Spleen (tissue), 11 donors: ENCODE measurements at regions not wholly inside any gene's neighbourhood (a gene's known extent, or its start where the extent isn't known, plus 50 kb on each side); places are given as distances from the start of the nearest gene placed in this dataset.

ENCODE experiments used
- DNase-seq: peaks from one replicate; pipeline ENCODE4 v3.0.0-alpha.2; 2020
- H3K27ac ChIP-seq, 8 donors: fragments of 200-600 bp; sonication (generic) in 7 of 8; 1 replicate in 4 of 8; 2 replicates in 4 of 8; pipeline versions ENCODE4 v1.5.0 to v1.8.0; 2016 to 2021; ENCODE audit warnings: inconsistent platforms in 4 of 8, mild to moderate bottlenecking in 4 of 8, moderate library complexity in 1 of 8
- H3K27me3 ChIP-seq, 7 donors: fragments of 200-600 bp; sonication (generic) in 6 of 7; replicated peaks in 1 of 7; 1 replicate in 4 of 7; 2 replicates in 3 of 7; pipeline versions ENCODE4 v1.5.0 to v1.8.0; 2016 to 2021; ENCODE audit warnings: inconsistent platforms in 3 of 7, mild to moderate bottlenecking in 1 of 7
- H3K36me3 ChIP-seq, 6 donors: fragments of 200-600 bp; sonication (generic) in 5 of 6; 1 replicate in 4 of 6; 2 replicates in 2 of 6; pipeline versions ENCODE4 v1.5.0 to v1.8.0; 2016 to 2021; ENCODE audit warnings: inconsistent platforms in 2 of 6
- H3K4me1 ChIP-seq, 6 donors: fragments of 200-600 bp; sonication (generic) in 5 of 6; 1 replicate in 3 of 6; 2 replicates in 3 of 6; pipeline versions ENCODE4 v1.5.0 to v1.8.0; 2016 to 2021; ENCODE audit warnings: inconsistent platforms in 3 of 6
- H3K4me3 ChIP-seq, 8 donors: fragments of 200-600 bp; sonication (generic) in 7 of 8; 1 replicate in 4 of 8; 2 replicates in 4 of 8; pipeline versions ENCODE4 v1.5.0 to v1.8.0; 2016 to 2021; ENCODE audit warnings: inconsistent platforms in 4 of 8, mild to moderate bottlenecking in 4 of 8, moderate library complexity in 2 of 8
- H3K9me3 ChIP-seq, 8 donors: fragments of 200-600 bp; sonication (generic) in 7 of 8; 1 replicate in 4 of 8; 2 replicates in 4 of 8; pipeline versions ENCODE4 v1.5.0 to v1.8.0; 2016 to 2021; ENCODE audit warnings: inconsistent platforms in 4 of 8
- CTCF ChIP-seq, 11 experiments: fragments of 200-600 bp in 7 of 11; fragments of 450-650 bp in 4 of 11; sonication (generic) in 4 of 11; IDR thresholded peaks in 8 of 11; conservative IDR thresholded peaks in 3 of 11; 1 replicate in 7 of 11; 2 replicates in 4 of 11; pipeline versions ENCODE4 v1.4.0 to v1.8.0; 2016 to 2021; ENCODE audit warnings: antibody characterized with exemption in 11 of 11, inconsistent platforms in 4 of 11, mild to moderate bottlenecking in 1 of 11
- POLR2A ChIP-seq, 3 donors: fragments of 450-650 bp; IDR thresholded peaks; one replicate each; pipeline ENCODE4 v1.5.1; 2017; ENCODE audit warnings: antibody characterized with exemption in 3 of 3, mild to moderate bottlenecking in 1 of 3
- POLR2AphosphoS5 ChIP-seq, 3 donors: sonication (generic); formaldehyde crosslinking; IDR thresholded peaks; one replicate each; pipeline ENCODE4 v1.5.1; 2017; ENCODE audit warnings: antibody characterized with exemption in 3 of 3
- WGBS, 5 donors: extraction: QIAGEN DNeasy Blood & Tissue Kit in 3 of 5; methylation state at CpG; one replicate each; pipeline versions ENCODE4 v1.1.5 to v1.1.7; 2013 to 2018; 5-methylcytosine and 5-hydroxymethylcytosine counted together
- intact Hi-C: fragments of 100-400 bp; cut with DNase I; formaldehyde crosslinking; loops from one replicate; pipeline ENCODE4 v1.15.0; 2023; ENCODE audit warnings: low total_unique reads
- donor health status: healthy with polysubstance abuse.
- donor health status: DM: no; HTN: no; CAD: no; lungs with moderate emphysema.
- donor health status: DM: no; HTN: no; CAD: no.
- donor health status: Bipolar disorder and iron deficiency.
- donor health status: healthy.
- donor health status: DM: no; HTN: no; CAD: no.
- donor health status: DM: yes; HTN: yes; CAD: no.

DNA sequence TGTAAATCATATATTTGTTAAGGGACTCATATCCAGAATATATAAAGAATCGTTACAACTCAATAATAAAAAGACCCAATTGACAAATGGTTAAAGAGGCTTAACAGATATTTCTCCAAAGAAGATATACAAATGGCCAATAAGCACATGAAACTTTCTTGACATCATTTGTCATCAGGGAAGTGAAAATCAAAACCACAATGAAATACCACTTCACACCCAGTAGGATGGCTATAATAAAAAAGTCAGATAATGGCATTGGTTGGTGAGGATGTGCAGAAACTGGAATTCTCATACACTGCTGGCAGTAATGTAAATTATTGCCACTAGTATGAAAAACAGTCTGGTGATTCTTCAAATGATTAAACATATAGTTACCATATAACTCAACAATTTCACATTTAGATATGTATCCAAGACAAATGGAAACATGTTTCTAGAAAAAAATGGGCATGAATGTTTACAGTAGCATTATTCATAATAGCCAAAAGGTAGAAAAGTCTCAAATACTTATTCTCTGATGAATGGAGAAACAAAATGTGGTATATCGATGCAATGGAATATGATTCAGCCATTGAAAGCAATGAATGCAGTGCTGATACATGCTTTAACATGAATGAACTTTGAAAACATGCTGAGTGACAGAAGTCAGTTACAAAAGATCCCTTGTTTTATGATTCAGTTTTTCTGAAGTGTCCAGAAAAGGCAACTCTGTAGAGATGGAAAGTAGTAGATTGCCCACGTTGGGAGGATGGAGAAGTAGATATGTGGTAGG, 304.6 kb upstream of the ZEB2 start:
- no peaks in the 10 kb centered on the region for H3K36me3 ChIP-seq
- H3K27ac ChIP-seq = peak overlapping the region in 4 of 8 donors; percentile 3 to 70 (median 66)
- intact Hi-C loops = no loop called here
- TF ChIP-seq POLR2A (IDR thresholded peaks at IDR 0.05) = no peak
- no peak for TF ChIP-seq CTCF (IDR thresholded peaks at IDR 0.05 in 8 of 11, conservative IDR thresholded peaks at IDR 0.05 in 3 of 11)
- TF ChIP-seq POLR2AphosphoS5 (IDR thresholded peaks at IDR 0.05) = no peak
- no peak overlapping the region for H3K4me3 ChIP-seq
- H3K27me3 ChIP-seq = no peaks in the 10 kb centered on the region
- DNase-seq = no peak
- no peaks in the 10 kb centered on the region for H3K4me1 ChIP-seq
- H3K9me3 ChIP-seq = peaks cover 0 to 11% (median 3%) of the 10 kb centered on the region in 8 donors
- WGBS, 5 donors = 76 to 84% (median 83%) methylated on average over 3 of the region's 3 CpGs

DNA sequence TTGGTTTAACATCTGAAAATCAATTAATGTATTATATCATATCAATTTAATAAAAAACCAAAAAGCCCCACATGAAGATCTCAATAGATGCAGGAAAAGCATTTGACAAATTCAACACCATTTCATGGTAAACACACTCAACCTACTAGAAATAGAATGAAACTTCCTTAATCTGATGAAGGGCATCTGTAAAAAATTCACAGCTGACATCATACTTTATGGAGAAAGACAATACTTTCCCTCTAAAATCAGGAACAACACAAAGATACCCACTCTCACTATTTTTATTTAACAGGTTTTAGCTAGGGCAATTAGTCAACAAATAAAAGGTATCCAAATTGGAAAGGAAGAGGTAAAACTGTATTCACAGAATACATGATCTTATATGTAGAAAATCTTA, 303.0 kb upstream of the ZEB2 start:
- Histone ChIP-seq H3K27me3 (no peaks in the 10 kb centered on the region), H3K4me1 (no peaks in the 10 kb centered on the region), H3K9me3 (peaks cover 0 to 11% (median 3%) of the 10 kb centered on the region in 8 donors), H3K36me3 (no peaks in the 10 kb centered on the region), H3K4me3 (no peak overlapping the region), H3K27ac (no peak overlapping the region)
- DNase-seq = no peak
- TF ChIP-seq POLR2AphosphoS5 (IDR thresholded peaks at IDR 0.05) = no peak
- no peak for TF ChIP-seq CTCF (IDR thresholded peaks at IDR 0.05 in 8 of 11, conservative IDR thresholded peaks at IDR 0.05 in 3 of 11)
- no peak for TF ChIP-seq POLR2A (IDR thresholded peaks at IDR 0.05)
- intact Hi-C loops = no loop called here

DNA sequence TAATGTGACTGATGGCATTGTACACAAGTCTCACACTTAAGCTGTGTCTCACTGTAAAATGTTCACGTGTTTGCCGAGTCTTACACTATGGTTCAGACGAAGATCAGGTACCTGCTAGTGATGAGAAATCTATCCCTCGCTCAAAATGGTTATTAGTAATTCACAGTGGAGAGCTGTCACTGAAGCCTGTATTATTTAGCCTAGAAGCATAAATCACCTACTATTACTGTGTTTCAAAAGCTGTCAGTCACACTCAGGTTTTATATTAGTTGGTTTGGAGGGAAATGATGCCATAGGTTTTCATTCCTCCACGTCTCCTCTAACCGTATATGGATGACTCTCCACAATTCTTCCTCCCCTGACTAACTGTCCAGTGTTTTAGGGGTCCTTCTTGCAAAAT, 292.4 kb upstream of the ZEB2 start:
- 95 to 98% (median 97%) methylated on average over 6 of the region's 6 CpGs for WGBS, 5 donors
- intact Hi-C loops = no loop called here
- TF ChIP-seq POLR2AphosphoS5 (IDR thresholded peaks at IDR 0.05) (no peak), POLR2A (IDR thresholded peaks at IDR 0.05) (no peak), CTCF (IDR thresholded peaks at IDR 0.05 in 8 of 11, conservative IDR thresholded peaks at IDR 0.05 in 3 of 11) (no peak)

GRCh38 chr2:144801766-144802165, 281.8 kb upstream of the ZEB2 start:
- DNase-seq = no peak
- intact Hi-C loops = no loop called here
- H3K9me3 ChIP-seq = no peaks in the 10 kb centered on the region
- no peaks in the 10 kb centered on the region for H3K27me3 ChIP-seq
- TF ChIP-seq CTCF (IDR thresholded peaks at IDR 0.05 in 8 of 11, conservative IDR thresholded peaks at IDR 0.05 in 3 of 11) (no peak), POLR2AphosphoS5 (IDR thresholded peaks at IDR 0.05) (no peak), POLR2A (IDR thresholded peaks at IDR 0.05) (no peak)
- no peak overlapping the region for H3K4me3 ChIP-seq
- H3K4me1 ChIP-seq = no peaks in the 10 kb centered on the region
- no peak overlapping the region for H3K27ac ChIP-seq
- no peaks in the 10 kb centered on the region for H3K36me3 ChIP-seq
- WGBS, 5 donors = 75 to 87% (median 83%) methylated on average over 2 of the region's 2 CpGs

More for the DNA sequence above, 292.4 kb upstream of the ZEB2 start:
- no peak overlapping the region for H3K4me3 ChIP-seq
- H3K36me3 ChIP-seq = no peaks in the 10 kb centered on the region
- H3K27ac ChIP-seq = no peak overlapping the region
- H3K4me1 ChIP-seq = no peaks in the 10 kb centered on the region
- no peaks in the 10 kb centered on the region for H3K27me3 ChIP-seq
- DNase-seq = no peak
- no peaks in the 10 kb centered on the region for H3K9me3 ChIP-seq
